ENCODE measurements at regions not wholly inside any gene's neighbourhood (a gene's known extent, or its start where the extent isn't known, plus 50 kb on each side); places are given as distances from the start of the nearest gene placed in this dataset.

DNA sequence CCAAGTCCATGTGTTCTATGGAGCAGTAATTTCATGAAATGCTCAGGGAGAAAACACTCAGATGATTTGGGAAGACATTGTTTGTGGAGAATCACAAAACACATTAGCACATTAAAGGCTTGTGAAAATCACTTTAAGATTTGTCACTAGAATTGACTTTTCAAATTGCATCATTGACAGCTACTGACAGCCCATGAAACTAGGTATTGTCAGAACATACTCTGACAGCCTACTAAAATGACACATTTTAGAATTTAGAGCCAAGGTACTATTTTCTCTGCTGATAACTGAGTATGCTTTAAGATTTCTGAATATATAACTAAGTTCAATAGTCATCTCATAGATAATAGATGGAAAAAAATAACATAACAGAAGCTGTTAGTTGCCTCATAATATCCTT is 67.4 kb upstream of the FOXC1 start:
- Histone ChIP-seq H3K9me3 (ENCODE audit: low read depth) (no peaks in the 10 kb centered on the region), H3K27me3 (no peaks in the 10 kb centered on the region), H3K4me1 (ENCODE audit: low read depth) (no peaks in the 10 kb centered on the region), H3K36me3 (no peaks in the 10 kb centered on the region), H3K4me3 (no peak overlapping the region), H3K27ac (no peak overlapping the region)
- TF ChIP-seq, protein P1, sequence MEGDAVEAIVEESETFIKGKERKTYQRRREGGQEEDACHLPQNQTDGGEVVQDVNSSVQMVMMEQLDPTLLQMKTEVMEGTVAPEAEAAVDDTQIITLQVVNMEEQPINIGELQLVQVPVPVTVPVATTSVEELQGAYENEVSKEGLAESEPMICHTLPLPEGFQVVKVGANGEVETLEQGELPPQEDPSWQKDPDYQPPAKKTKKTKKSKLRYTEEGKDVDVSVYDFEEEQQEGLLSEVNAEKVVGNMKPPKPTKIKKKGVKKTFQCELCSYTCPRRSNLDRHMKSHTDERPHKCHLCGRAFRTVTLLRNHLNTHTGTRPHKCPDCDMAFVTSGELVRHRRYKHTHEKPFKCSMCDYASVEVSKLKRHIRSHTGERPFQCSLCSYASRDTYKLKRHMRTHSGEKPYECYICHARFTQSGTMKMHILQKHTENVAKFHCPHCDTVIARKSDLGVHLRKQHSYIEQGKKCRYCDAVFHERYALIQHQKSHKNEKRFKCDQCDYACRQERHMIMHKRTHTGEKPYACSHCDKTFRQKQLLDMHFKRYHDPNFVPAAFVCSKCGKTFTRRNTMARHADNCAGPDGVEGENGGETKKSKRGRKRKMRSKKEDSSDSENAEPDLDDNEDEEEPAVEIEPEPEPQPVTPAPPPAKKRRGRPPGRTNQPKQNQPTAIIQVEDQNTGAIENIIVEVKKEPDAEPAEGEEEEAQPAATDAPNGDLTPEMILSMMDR (IDR thresholded peaks at IDR 0.05; ENCODE audit: low read depth, low read length), result no peak
- no peak for DNase-seq (ENCODE audit: low read depth in 1 of 2, low spot score in 1 of 2)

DNA sequence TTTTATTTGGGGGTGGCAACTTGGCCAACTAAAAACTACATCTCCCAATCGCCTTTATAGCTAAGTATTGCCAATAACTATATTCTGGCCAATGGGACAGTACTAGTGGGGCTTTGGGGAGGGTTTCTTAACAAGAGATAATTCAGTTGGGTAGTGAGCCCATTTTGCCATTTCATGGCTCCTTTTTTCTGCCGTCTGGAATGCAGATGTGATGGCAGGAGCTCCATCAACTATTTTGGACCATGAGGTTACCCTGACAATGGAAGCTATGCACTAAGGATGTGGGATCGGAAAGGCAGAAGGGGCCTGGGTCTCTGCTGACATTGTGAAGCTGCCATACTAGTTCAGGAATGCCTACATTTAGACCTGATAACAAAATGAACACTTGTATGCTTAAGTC is 67.0 kb upstream of the FOXC1 start:
- no peaks in the 10 kb centered on the region for H3K27me3 ChIP-seq
- no peak for DNase-seq (ENCODE audit: low read depth in 1 of 2, low spot score in 1 of 2)

DNA sequence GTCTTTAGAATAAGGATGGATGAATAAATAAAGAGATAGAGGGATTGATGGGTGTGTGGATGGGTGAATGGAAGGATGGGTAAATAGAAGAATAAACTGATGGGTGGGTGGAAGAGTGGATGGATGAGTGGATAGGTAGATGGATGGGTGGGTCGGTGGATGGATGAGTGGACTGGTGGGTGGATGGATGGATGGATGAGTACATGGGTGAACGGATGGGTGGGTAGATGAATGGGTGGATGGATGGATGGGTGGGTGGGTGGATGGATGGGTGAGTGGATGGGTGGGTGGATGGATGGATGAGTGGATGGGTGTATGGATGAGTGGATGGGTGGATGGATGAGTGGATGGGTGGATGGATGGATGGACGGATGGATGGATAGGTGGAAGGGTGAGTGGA is 65.7 kb upstream of the FOXC1 start:
- H3K27ac ChIP-seq, result no peak overlapping the region
- no peak overlapping the region for H3K4me3 ChIP-seq
- no peaks in the 10 kb centered on the region for H3K36me3 ChIP-seq
- no peaks in the 10 kb centered on the region for H3K4me1 ChIP-seq (ENCODE audit: low read depth)
- no peak for DNase-seq (ENCODE audit: low read depth in 1 of 2, low spot score in 1 of 2)
- TF ChIP-seq, protein P1 (IDR thresholded peaks at IDR 0.05; ENCODE audit: low read depth, low read length), result no peak
- no peaks in the 10 kb centered on the region for H3K9me3 ChIP-seq (ENCODE audit: low read depth)
- no peaks in the 10 kb centered on the region for H3K27me3 ChIP-seq

More for the DNA sequence above, 67.0 kb upstream of the FOXC1 start:
- no peaks in the 10 kb centered on the region for H3K9me3 ChIP-seq (ENCODE audit: low read depth)
- H3K4me3 ChIP-seq, result no peak overlapping the region
- TF ChIP-seq, protein P1 (IDR thresholded peaks at IDR 0.05; ENCODE audit: low read depth, low read length), result no peak
- H3K4me1 ChIP-seq (ENCODE audit: low read depth), result no peaks in the 10 kb centered on the region
- no peak overlapping the region for H3K27ac ChIP-seq
- no peaks in the 10 kb centered on the region for H3K36me3 ChIP-seq

DNA sequence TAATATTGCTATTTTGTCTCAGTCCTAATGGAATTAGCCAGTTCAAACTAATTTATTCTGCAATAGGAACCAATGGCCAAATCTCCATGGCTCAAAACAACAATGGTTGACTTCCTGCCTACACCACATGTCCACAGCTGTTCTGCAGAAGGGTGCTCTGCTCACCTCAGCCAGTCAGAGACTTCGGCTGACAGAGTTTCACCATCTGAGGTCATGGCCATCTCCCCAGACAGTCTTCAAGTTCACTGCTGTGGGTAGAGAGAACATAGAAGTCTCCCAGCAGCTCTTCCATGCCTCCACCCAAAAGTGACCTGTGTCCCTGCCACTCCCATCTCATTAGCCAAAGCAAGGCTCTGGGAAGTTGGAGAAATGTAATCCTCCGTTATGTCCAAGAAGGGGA is 65.1 kb upstream of the FOXC1 start:
- Histone ChIP-seq H3K4me3 (no peak overlapping the region), H3K27me3 (no peaks in the 10 kb centered on the region), H3K4me1 (ENCODE audit: low read depth) (no peaks in the 10 kb centered on the region), H3K9me3 (ENCODE audit: low read depth) (no peaks in the 10 kb centered on the region), H3K36me3 (no peaks in the 10 kb centered on the region), H3K27ac (no peak overlapping the region)
- no peak for DNase-seq (ENCODE audit: low read depth in 1 of 2, low spot score in 1 of 2)
- TF ChIP-seq, protein P1 (IDR thresholded peaks at IDR 0.05; ENCODE audit: low read depth, low read length), result no peak

DNA sequence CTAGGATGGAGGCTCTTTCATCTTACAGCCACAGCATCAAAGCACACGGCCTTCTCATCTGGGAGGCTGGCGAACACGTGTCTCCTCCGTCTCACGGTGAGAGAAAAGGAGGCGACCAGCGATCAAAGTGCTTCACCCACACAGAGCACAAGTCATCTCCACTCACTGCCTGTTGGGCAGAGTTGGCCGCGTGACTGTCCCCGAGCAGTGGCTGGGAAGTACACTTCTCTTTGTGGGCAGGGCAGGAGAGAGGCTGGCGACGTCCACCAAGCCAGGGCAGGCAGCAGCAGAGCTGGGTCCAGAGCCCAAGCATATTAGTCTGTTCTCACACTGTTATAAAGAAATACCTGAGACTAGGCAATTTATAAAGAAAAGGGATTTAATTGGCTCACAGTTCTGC is 64.1 kb upstream of the FOXC1 start:
- TF ChIP-seq, protein P1 (IDR thresholded peaks at IDR 0.05; ENCODE audit: low read depth, low read length), result no peak
- Histone ChIP-seq H3K36me3 (no peaks in the 10 kb centered on the region), H3K4me3 (no peak overlapping the region), H3K27me3 (no peaks in the 10 kb centered on the region), H3K27ac (no peak overlapping the region), H3K9me3 (ENCODE audit: low read depth) (no peaks in the 10 kb centered on the region), H3K4me1 (ENCODE audit: low read depth) (no peaks in the 10 kb centered on the region)
- no peak for DNase-seq (ENCODE audit: low read depth in 1 of 2, low spot score in 1 of 2)

DNA sequence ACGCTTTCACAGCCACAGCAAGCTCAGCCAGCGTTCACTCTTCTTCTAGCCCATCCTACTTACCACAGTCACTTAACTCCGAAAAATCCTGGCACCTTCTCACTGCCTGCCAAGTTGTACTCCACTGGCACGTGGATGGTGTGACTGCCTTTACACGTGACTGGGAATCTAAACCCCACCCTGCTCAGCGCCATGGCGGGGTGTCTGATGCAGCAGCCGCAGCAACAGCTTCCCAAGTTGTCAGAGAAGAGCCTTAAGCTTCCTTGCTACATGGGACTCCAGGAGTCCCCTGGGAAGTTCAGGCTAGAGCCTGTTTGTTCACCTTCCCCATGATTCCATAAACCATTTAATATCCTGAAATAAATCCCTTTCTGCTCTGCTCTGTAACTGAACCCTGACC is 61.9 kb upstream of the FOXC1 start:
- Histone ChIP-seq H3K27ac (no peak overlapping the region), H3K4me1 (ENCODE audit: low read depth) (no peaks in the 10 kb centered on the region), H3K9me3 (ENCODE audit: low read depth) (no peaks in the 10 kb centered on the region), H3K4me3 (no peak overlapping the region), H3K36me3 (no peaks in the 10 kb centered on the region), H3K27me3 (no peaks in the 10 kb centered on the region)
- no peak for DNase-seq (ENCODE audit: low read depth in 1 of 2, low spot score in 1 of 2)
- TF ChIP-seq, protein P1 (IDR thresholded peaks at IDR 0.05; ENCODE audit: low read depth, low read length), result no peak

Measured in cardiac muscle cell (in vitro differentiated cells and primary cell).